Fibroblast of lung (primary cell): ENCODE measurements at regions not wholly inside any gene's neighbourhood (a gene's known extent, or its start where the extent isn't known, plus 50 kb on each side); places are given as distances from the start of the nearest gene placed in this dataset.

Experiments used
- CTCF ChIP-seq, 2 donors: IDR thresholded peaks in 1 of 2; conservative IDR thresholded peaks in 1 of 2; 1 replicate in 1 of 2; 2 replicates in 1 of 2; pipeline ENCODE4 v1.5.1; 2011 to 2012; ENCODE audit warnings: low read length in 2 of 2, control low read depth in 1 of 2, inconsistent platforms in 1 of 2, low read depth in 1 of 2, mild to moderate bottlenecking in 1 of 2
- EZH2 ChIP-seq: IDR thresholded peaks from 2 replicates; pipeline ENCODE4 v1.5.1; 2012; ENCODE audit warnings: low read length, control low read depth, mild to moderate bottlenecking; ENCODE audit errors: missing control alignments

- TF ChIP-seq EZH2 (no peak), CTCF (conservative IDR thresholded peaks at IDR 0.05 in 1 of 2, IDR thresholded peaks at IDR 0.05 in 1 of 2; ENCODE audit: low read depth in 1 of 2, low read length in 2 of 2) (no peak)
Measured at GRCh38 chr4:60088807-60089486, 1111.2 kb upstream of the ADGRL3 start.
